ENCODE measurements at regions not wholly inside any gene's neighbourhood (a gene's known extent, or its start where the extent isn't known, plus 50 kb on each side); places are given as distances from the start of the nearest gene placed in this dataset.

DNA sequence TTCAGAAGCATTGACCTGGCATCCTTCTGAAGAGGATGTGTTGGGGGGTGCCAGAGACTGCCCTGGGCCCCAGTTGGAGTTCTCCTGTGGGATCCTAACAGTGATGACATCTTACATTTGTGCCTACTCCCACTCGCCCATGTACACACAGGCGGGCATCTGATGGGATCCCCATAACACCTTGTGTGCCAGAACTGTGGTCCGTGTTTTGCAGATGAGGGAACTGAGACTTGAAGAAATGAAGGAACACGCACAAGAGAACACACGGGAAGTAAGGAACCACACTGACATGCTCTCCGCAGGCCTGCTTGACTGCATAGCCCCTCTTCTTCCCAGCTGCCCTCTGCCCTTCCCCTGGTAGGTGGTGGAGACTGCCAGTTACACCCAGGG, 255.3 kb downstream of the MYCN start:
- no peaks in the 10 kb centered on the region for H3K9me3 Mint-ChIP-seq
- peaks cover 29% of the 10 kb centered on the region for H3K4me1 Mint-ChIP-seq
- H3K27ac Mint-ChIP-seq (ENCODE audit: unreplicated experiment): no peak overlapping the region
- no peak overlapping the region for H3K4me3 Mint-ChIP-seq
- peaks cover 13% of the 10 kb centered on the region for H3K27me3 Mint-ChIP-seq (ENCODE audit: low read depth)
- TF ChIP-seq, protein P1, sequence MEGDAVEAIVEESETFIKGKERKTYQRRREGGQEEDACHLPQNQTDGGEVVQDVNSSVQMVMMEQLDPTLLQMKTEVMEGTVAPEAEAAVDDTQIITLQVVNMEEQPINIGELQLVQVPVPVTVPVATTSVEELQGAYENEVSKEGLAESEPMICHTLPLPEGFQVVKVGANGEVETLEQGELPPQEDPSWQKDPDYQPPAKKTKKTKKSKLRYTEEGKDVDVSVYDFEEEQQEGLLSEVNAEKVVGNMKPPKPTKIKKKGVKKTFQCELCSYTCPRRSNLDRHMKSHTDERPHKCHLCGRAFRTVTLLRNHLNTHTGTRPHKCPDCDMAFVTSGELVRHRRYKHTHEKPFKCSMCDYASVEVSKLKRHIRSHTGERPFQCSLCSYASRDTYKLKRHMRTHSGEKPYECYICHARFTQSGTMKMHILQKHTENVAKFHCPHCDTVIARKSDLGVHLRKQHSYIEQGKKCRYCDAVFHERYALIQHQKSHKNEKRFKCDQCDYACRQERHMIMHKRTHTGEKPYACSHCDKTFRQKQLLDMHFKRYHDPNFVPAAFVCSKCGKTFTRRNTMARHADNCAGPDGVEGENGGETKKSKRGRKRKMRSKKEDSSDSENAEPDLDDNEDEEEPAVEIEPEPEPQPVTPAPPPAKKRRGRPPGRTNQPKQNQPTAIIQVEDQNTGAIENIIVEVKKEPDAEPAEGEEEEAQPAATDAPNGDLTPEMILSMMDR (conservative IDR thresholded peaks at IDR 0.05): no peak
- DNase-seq (ENCODE audit: low read depth, low spot score): no peak
- H3K36me3 Mint-ChIP-seq (ENCODE audit: low read depth): no peaks in the 10 kb centered on the region

DNA sequence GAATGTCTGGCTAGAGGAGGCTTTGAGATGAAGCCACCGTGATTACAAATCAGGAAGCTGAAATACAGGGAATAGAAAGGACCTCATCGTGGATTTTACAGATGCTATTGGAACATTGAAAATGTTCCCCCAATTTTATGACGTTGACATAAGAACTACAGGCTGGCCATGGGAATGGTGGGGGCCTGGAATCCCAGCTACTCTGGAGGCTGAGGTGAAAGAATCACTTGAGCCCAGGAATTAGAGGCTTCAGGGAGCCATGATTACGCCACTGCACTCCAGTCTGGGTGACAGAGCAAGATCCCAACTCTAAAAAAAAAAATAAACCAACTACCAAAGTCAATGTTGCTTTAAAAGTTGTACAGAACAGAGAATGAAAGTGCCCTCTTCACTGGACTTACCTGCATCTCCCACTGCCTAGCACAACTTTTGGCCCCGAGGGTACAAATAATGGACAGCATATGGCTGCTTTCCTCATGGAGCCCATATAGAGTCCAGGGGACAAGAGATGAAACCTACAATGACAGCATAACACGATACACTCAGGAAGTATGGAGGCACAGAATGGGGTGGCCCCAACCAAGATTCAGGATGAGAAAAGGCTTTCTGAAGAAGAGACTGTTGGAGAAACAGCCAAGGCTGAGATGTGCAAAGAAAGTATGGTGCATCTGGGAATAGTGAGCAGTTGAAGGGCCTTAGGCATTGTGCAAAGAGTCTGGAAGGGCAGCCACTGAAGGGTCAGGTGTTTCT, 254.8 kb downstream of the MYCN start:
- TF ChIP-seq, protein P1 (conservative IDR thresholded peaks at IDR 0.05): no peak
- Mint-ChIP-seq H3K27me3 (ENCODE audit: low read depth) (peaks cover 16% of the 10 kb centered on the region), H3K4me3 (no peak overlapping the region), H3K4me1 (peaks cover 24% of the 10 kb centered on the region), H3K27ac (ENCODE audit: unreplicated experiment) (no peak overlapping the region), H3K9me3 (no peaks in the 10 kb centered on the region), H3K36me3 (ENCODE audit: low read depth) (no peaks in the 10 kb centered on the region)
- DNase-seq (ENCODE audit: low read depth, low spot score): no peak

DNA sequence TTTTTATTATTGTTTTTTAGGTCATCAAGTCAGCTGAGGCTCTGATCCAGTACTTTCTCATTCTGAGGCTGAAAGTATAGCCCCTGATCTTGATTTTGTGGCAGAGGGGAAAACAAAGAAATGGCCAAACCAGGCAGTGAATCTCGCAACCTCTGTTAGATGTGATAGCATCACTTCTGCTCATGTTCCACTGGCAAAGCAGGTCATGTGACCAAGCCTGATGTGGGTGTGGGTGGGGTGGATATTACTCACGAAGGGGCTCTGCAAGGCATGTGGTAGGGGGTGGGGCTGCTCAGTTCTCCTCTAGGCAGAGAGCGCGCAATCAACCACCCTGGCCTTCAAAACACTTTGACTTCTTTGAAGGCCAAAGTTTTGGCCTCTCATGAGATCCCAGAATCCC, 254.2 kb downstream of the MYCN start:
- H3K27ac Mint-ChIP-seq (ENCODE audit: unreplicated experiment): no peak overlapping the region
- TF ChIP-seq, protein P1 (conservative IDR thresholded peaks at IDR 0.05): no peak

DNA sequence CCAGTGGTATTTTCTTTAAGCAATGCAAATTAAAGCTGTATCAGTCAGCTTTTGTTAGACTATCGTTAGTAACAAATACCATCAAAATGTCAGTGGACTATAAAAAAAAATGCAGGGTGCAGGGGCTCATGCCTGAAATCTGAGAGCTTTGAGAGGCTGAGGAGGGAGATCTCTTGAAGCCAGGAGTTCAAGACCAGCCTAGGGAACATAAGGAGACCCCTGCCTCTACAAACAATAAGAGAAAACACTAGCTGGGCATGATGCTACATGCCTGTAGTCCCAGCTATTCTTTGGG, 253.7 kb downstream of the MYCN start:
- no peak overlapping the region for H3K4me3 Mint-ChIP-seq

More for the DNA sequence above, 254.2 kb downstream of the MYCN start:
- Mint-ChIP-seq H3K27me3 (ENCODE audit: low read depth) (peaks cover 21% of the 10 kb centered on the region), H3K4me3 (no peak overlapping the region), H3K9me3 (no peaks in the 10 kb centered on the region), H3K36me3 (ENCODE audit: low read depth) (no peaks in the 10 kb centered on the region), H3K4me1 (peaks cover 24% of the 10 kb centered on the region)
- no peak for DNase-seq (ENCODE audit: low read depth, low spot score)

DNA sequence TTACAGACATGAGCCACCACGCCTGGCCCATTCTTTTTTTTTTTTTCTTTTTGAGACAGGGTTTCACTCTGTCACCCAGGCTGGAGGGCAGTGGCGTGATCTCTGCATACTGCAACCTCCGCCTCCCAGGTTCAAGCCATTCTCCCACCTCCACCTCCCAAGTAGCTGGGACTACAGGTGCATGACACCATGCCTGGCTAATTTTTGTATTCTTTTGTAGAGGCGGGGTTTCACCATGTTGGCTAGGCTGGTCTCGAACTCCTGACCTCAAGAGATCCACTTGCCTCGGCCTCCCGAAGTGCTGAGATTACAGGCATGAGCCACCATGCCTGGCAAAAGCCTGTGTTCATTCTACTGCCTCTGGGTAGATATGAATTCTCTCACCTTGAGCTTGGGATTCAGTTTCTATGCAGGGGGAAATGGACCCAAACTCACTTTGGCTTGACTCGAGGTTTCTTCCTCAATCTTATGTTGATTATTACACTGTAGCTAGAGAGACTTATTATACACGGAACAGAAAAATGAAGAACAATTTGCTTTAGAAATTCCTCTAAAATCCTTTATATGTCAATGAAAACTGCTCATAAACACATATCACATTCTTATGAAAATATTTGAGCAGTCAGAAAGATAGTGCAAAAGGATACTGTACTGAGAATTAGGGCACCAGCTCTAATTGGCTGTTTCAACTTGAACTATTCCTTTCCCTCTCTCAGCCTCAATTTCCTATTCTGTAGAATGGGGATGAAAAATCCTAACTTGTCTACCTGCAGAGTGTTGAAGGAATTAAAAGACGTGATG, 252.3 kb downstream of the MYCN start:
- DNase-seq (ENCODE audit: low read depth, low spot score): no peak
- peaks cover 32% of the 10 kb centered on the region for H3K4me1 Mint-ChIP-seq
- TF ChIP-seq, protein P1 (conservative IDR thresholded peaks at IDR 0.05): no peak
- H3K27me3 Mint-ChIP-seq (ENCODE audit: low read depth): peaks cover 36% of the 10 kb centered on the region
- H3K9me3 Mint-ChIP-seq: no peaks in the 10 kb centered on the region
- H3K36me3 Mint-ChIP-seq (ENCODE audit: low read depth): no peaks in the 10 kb centered on the region
- H3K27ac Mint-ChIP-seq (ENCODE audit: unreplicated experiment): no peak overlapping the region
- no peak overlapping the region for H3K4me3 Mint-ChIP-seq

More for the DNA sequence above, 253.7 kb downstream of the MYCN start:
- Mint-ChIP-seq H3K27me3 (ENCODE audit: low read depth) (peaks cover 24% of the 10 kb centered on the region), H3K27ac (ENCODE audit: unreplicated experiment) (no peak overlapping the region), H3K4me1 (peaks cover 27% of the 10 kb centered on the region), H3K9me3 (no peaks in the 10 kb centered on the region), H3K36me3 (ENCODE audit: low read depth) (no peaks in the 10 kb centered on the region)
- no peak for DNase-seq (ENCODE audit: low read depth, low spot score)
- TF ChIP-seq, protein P1 (conservative IDR thresholded peaks at IDR 0.05): no peak

All from neural crest cell (in vitro differentiated cells).